Lower leg skin (tissue), 3 donors: ENCODE measurements at regions not wholly inside any gene's neighbourhood (a gene's known extent, or its start where the extent isn't known, plus 50 kb on each side); places are given as distances from the start of the nearest gene placed in this dataset.

Experiments
- POLR2A ChIP-seq, 2 donors: fragments of 450-650 bp; IDR thresholded peaks; one replicate each; pipeline ENCODE4 v1.6.1; 2016 to 2017; ENCODE audit warnings: antibody characterized with exemption in 2 of 2, mild to moderate bottlenecking in 1 of 2, moderate library complexity in 1 of 2
- TF ChIP-seq, protein P1 (sequence below), 3 donors: fragments of 450-650 bp; IDR thresholded peaks; one replicate each; pipeline ENCODE4 v1.5.1; 2016; ENCODE audit warnings: antibody characterized with exemption in 3 of 3, mild to moderate bottlenecking in 3 of 3, moderate library complexity in 2 of 3

DNA sequence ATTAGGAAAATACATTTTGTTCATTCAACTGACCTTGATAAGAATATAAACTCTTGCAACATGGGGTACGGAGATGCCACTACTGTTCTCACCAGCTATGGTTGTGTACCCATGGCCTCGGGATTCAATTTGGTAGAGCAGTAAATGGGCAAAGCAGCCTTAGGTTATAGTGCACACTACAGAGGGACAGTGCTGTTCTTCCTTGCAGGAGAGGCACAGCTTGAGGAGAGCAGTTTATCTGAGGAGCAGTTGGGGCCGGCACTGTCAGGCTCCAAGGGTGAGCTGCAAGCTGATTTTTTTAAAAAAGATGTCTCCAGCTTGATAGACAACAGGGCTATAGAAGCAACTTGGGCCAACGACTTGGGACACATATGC is 82.4 kb downstream of the SLC35B3 start:
- TF ChIP-seq, protein P1, sequence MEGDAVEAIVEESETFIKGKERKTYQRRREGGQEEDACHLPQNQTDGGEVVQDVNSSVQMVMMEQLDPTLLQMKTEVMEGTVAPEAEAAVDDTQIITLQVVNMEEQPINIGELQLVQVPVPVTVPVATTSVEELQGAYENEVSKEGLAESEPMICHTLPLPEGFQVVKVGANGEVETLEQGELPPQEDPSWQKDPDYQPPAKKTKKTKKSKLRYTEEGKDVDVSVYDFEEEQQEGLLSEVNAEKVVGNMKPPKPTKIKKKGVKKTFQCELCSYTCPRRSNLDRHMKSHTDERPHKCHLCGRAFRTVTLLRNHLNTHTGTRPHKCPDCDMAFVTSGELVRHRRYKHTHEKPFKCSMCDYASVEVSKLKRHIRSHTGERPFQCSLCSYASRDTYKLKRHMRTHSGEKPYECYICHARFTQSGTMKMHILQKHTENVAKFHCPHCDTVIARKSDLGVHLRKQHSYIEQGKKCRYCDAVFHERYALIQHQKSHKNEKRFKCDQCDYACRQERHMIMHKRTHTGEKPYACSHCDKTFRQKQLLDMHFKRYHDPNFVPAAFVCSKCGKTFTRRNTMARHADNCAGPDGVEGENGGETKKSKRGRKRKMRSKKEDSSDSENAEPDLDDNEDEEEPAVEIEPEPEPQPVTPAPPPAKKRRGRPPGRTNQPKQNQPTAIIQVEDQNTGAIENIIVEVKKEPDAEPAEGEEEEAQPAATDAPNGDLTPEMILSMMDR (IDR thresholded peaks at IDR 0.05): no peak
- TF ChIP-seq POLR2A (IDR thresholded peaks at IDR 0.05): no peak
